Stimulated activated CD8-positive, alpha-beta memory T cell treated with anti-CD3 and anti-CD28 coated beads, Interleukin-15, amount 100 ng/mL, for 48 hours (primary cell): ENCODE measurements at regions not wholly inside any gene's neighbourhood (a gene's known extent, or its start where the extent isn't known, plus 50 kb on each side); places are given as distances from the start of the nearest gene placed in this dataset.
"Not testable (repeated sequence)": the region's sequence is repeated elsewhere in the genome, so short reads cannot be mapped to it uniquely, and the experiment has no call there.

Experiments used
- DNase-seq, 2 donors: peaks; one replicate each; pipeline ENCODE4 v3.0.0-alpha.2; 2020; ENCODE audit warnings: low read depth in 2 of 2

- DNase-seq, result no peak
Measured at GRCh38 chr4:188661502-188661901, 522.3 kb downstream of the TRIML1 start.

- no peak for DNase-seq
Measured at GRCh38 chr4:188663369-188663768, 524.1 kb downstream of the TRIML1 start.

DNA sequence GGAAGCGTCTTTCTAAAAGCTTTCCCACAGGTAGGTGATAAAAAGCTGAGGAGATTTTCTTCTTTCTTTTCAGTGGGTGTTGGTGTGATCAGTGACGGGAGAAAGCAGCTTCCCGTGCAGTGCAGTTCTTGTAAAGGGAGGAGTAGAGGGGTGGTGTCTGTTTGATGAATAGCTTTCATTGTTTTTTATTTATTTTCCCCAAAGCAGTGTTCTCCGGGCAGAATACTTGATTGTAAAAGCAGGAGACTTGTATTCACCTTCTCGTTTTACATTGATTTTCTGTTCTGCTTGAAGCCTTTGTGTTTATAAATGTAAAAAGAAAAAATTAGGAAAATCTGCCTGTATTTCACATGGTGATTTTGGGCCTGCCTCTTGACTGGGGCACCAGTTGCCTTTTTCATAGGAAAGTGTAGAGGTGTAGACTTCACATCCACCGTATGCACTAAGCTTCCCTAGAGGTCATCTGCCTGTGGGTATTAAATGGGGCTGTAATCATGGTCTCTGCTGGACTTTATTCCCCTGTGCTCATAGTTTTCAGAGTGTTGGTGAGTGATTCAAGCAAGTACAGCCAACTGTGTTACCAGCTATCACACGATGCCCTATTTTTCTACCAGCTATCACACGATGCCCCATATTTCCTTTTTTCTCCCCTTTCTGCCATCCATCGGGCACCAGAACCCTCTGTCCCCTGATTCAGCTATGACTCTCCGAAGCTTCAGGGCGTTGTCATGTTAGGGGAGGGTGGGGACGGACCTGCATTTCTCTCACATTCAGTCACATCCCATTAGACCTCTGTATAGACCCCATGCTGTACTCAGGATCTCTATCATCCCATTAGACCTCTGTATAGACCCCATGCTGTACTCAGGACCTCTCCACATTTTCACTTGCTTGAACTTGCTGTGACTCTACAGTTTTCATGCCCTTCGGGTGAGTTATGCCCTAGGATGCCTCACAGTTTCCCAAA, 526.5 kb downstream of the TRIML1 start:
- no peak for DNase-seq

GRCh38 chr4:188678691-188679090, 539.5 kb downstream of the TRIML1 start:
- not testable (repeated sequence) for DNase-seq

- no peak for DNase-seq
Measured at GRCh38 chr4:188680004-188680666, 540.9 kb downstream of the TRIML1 start.

DNA sequence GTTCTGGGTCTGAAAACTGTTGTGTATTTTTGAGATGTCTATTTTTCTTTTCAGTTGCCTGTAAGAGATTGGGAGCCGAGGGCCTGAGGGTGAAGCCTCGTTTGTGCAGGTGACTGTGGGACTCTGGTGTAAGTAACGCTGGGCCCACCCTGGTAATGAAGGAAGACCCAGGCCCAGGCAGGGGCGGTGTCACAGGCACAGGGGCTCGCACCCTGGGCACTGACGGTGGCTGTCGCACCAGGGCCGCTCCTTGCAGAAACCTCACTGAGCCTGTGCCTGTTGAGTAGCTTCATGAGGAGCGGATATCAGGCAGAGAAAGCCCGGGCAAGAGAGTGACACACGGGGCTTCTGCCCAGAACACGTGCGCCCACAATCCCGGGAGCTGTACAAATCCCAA, 541.4 kb downstream of the TRIML1 start:
- no peak for DNase-seq

GRCh38 chr4:188682321-188682720, 543.1 kb downstream of the TRIML1 start:
- no peak for DNase-seq

DNA sequence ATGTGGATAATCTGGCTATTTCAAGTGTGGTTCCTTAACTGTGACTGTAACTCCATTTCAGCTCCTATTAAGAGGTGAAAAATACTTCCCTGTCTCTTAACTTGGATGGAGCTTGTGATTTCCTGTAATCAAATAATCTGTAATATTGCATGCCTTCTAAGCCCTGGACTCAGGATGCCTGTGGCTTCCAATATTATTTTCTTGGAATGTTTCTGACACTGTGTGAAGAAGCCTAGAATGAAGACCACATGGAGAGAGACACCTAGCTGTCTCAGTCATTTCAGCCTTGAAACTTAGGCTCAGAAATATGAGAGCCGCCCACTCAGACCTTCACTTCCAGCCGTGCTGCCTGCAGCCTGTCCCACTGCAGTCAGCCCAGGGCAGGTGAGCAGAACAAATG, 544.3 kb downstream of the TRIML1 start:
- no peak for DNase-seq

DNA sequence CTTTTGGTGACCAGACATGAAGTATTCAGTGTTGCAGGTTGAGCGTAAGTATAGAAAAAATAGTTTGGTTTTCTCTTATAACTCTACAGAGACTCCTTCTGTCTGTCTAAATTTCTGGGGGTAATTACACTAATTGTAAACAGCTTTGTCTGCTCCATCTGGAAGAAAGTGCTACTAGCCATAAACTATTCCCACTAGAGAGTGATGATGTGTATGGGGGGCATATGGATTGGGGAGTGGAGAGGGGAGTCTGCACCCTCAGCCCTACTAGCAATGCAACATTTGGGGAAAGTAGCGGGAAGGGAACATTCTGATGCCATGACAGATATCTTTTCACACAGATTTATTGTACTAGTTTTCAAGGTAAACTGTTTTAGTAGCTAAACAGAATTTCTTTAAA, 549.7 kb downstream of the TRIML1 start:
- no peak for DNase-seq

DNA sequence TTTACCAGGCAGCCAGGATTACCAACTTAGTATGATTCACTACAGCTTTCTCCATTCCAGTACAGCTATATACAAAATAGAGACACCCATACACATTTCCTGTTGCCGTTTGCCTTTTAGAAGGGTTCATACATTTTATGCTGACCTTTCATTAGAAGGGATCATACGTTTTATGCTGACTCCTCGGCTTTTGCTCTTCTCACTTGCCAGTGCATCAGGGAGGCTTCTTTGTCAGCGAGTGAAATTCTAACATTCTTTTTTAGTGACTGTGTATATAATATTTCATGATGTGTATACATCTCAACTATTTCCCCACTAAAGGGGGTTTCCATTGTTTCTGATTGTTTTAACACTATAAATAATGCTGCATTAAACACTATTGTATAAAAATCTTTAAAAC, 552.6 kb downstream of the TRIML1 start:
- DNase-seq, result no peak

DNA sequence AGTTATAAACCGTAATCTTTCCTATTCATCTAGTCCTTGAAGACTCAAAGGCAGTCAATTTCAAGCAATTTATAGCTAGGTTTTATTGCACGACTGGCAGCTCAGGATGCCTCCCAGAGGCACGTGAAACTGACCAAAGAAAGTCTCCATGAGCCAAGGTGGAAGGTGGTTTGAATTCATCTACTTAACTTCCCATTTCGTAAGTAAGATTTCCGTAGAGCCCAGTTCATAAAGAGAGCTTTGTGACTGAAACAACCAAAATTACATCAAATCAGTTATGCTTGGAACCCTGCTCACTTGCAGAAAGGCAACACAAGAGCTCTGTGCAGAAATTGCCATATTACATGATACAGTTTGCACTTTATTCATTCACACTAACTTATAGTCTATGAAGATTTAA, 556.0 kb downstream of the TRIML1 start:
- DNase-seq, result no peak

GRCh38 chr4:188697243-188697642, 558.0 kb downstream of the TRIML1 start:
- no peak for DNase-seq

DNA sequence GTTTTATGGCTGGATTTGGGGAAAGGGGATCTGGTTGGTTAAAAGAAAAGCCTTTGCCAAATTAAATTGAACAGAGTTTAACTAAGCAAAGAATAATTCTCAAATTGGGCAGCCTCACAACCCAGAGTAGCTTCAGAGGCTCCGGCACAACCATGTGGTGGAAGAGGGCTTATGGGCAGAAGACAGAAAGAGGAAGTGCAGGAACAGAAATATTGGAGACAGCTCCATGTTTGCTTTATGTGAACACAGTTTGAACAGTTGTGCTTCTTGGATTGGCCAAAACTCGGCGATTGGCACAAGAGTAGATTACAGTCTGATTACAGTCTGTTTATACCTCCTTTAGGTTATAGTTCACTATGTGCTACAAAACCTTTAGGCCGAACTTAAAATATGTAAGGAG, 562.7 kb downstream of the TRIML1 start:
- no peak for DNase-seq

GRCh38 chr4:188704288-188704687, 565.0 kb downstream of the TRIML1 start:
- DNase-seq, result no peak

DNA sequence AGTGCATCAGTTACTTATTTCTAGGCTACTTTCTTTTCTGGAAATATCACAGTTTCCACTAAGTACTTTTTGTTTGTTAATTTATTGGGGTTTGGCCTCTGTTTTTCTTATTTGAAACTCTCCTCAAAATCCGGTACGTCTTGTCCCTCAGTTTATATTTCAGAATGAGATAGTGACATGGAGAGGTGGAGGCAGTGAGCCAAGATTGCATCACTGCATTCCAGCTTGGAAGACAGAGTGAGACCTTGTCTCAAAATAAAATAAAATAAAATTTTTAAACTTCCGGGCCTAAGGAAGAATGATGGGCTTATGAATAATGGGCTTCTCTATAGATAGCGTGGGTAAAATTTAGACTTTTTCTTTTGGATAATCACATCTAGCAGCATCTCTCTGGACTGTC, 567.8 kb downstream of the TRIML1 start:
- no peak for DNase-seq

DNA sequence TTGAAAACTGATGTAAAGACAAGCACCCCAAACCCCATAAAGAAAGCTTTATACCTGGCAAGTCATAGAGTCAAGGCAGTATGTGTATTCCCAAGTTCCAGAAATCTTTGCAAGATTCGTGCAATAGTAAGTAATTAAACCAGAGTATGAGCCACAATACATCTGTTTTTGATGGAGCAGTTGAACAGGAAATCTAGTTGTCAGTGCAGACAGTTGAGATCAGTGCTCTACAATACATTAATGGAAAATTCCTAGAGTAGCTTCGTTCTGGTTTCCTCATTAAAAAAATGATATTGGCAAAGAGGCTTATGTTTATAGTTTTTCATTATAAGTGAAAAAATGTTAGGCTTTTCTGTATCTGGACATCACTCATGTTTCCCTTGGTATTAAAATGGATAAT, 575.3 kb downstream of the TRIML1 start:
- DNase-seq, result no peak

GRCh38 chr4:188714907-188715306, 575.7 kb downstream of the TRIML1 start:
- no peak for DNase-seq

GRCh38 chr4:188717661-188718060, 578.4 kb downstream of the TRIML1 start:
- DNase-seq, result no peak

- no peak for DNase-seq
Measured at GRCh38 chr4:188719794-188720193, 580.6 kb downstream of the TRIML1 start.

- no peak for DNase-seq
Measured at GRCh38 chr4:188722911-188723310, 583.7 kb downstream of the TRIML1 start.

GRCh38 chr4:188727746-188728145, 588.5 kb downstream of the TRIML1 start:
- no peak for DNase-seq

DNA sequence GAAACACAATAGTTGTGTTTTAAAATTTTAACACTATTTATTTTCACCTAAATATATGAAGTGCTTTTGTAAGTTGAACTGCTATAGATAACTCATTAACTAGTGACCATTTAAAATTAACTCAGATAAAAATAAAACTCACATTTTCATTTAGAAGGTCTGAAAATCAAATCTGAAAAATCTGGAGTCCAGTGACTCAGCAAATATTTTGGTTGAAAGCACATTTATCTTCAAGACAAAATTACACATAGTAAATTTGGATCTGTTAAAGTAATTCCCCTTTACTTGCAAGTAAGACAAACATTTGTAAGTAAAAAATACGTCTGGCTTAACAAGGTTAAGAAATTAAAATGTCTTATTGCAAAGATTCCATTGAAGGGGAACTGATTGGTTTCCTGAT, 589.1 kb downstream of the TRIML1 start:
- DNase-seq, result no peak

- DNase-seq, result no peak
Measured at GRCh38 chr4:188732131-188732530, 592.9 kb downstream of the TRIML1 start.
